Stimulated activated CD4-positive, alpha-beta T cell treated with anti-CD3 and anti-CD28 coated beads, Interleukin-4, amount 100 ng/mL, for 48 hours (primary cell): ENCODE measurements at regions not wholly inside any gene's neighbourhood (a gene's known extent, or its start where the extent isn't known, plus 50 kb on each side); places are given as distances from the start of the nearest gene placed in this dataset.

ENCODE experiments used
- DNase-seq, 2 donors: peaks; one replicate each; pipeline ENCODE4 v3.0.0-alpha.2; 2020; ENCODE audit warnings: low read depth in 2 of 2

DNA sequence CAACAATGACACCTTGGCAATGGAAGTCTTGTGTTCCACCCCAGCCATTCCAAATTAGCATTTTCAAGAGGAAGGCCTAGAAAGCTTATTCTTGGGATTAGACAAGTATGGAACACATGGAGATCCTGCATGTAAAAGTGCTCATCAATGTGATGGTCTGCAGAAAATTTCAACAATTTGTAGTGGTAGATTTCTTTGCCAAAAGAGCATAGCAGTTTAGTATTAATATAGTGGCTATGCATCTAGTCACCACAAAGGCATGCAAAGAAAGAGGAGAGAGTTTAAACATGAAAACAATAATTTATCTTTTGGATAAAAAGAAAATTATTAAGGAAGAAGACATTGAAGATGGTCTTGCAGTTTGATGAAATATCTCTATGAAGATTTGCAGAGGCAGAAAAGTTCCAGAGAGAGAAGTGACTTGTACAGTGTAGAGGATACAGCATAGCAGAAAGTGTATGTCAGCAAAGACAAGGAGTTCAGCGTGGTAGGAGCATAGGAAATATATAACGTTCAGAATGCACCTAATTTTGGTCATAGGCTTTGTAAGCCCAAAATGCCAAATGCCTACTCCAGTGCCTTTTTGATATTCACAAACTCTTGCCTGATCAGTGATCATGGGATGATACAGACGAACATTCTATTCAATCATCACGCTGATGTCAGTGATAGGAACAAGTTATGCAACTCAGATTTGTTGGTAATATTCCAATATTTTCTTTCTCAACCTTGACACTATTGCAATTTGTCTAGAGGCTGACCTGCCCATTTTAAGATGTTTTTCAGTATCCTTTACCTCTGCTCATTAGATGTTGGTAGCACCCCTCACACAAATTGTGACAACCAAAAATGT, 727.9 kb upstream of the SOX9 start:
- no peak for DNase-seq

DNA sequence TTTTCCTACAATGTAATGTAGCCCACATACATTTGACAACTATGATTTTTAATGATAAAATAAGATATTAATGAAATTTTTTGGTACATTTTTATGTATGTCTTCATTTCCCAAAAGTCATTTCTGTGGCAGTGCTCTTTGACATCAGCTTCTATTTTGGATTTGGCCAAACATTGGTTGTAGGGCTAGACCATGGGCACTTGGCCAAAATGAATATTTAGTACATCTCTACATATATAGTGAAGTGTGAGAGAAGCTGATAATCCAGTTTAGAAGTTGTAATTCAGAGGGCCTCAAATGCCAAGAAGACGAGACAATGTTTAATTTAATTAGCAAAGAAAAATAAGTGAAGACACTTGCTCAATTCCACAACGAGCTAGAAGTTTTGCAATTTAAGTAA, 724.9 kb upstream of the SOX9 start:
- DNase-seq, result no peak

DNA sequence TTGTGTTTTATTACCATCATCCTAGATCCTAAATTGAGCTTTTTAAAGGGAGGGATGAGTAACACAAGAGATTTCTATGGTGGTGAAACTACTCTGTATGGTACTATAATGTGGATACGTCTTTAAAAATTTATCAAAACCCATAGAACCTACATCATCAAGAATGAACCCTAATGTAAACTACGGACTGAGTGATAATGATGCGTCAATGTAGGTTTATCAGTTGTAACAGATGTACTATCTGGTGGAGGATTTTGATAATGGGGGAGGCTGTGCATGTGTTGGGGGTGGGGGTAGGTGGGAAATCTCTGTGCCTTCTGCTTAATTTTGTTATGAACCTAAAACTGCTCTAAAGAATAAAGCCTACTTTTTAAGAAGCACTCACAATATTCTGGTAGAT, 724.1 kb upstream of the SOX9 start:
- DNase-seq, result no peak

DNA sequence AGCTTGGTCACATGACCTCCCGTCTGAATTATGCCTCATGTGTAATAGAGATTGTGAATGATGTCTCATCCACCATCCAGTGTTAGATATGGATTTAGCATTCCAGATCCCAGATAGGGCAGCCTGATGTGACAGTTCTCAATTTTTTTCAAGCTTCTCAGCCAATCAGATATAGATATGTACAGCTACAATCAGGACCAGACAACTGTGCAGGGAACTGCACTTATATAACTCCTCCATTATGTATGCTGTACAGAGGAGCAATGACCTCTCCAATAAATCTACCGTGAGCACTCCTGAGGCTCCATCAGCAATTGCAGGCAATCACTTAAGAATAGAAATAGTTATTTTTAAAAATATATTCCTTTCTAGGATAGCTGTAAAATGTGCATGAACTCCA, 722.8 kb upstream of the SOX9 start:
- DNase-seq, result no peak

DNA sequence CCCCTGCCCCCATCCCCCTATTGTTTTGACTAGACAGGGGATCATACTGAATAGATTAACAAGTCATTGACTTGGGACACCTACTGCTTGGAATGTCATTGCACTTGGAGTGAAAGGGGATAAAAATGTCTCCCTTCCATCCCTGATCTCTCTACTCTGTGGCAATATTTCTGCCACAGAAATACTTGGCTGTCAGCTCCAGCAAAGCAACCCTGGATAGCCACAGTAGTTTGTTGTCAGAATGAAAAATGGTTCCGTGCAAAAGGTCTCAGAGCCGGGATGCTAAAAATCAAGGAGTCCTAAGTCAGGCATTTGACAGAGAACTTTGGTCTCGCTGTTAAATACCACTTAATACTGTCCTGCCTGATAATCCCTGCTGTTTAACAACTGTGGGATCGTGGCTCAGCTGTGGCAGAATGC, 722.0 kb upstream of the SOX9 start:
- no peak for DNase-seq

DNA sequence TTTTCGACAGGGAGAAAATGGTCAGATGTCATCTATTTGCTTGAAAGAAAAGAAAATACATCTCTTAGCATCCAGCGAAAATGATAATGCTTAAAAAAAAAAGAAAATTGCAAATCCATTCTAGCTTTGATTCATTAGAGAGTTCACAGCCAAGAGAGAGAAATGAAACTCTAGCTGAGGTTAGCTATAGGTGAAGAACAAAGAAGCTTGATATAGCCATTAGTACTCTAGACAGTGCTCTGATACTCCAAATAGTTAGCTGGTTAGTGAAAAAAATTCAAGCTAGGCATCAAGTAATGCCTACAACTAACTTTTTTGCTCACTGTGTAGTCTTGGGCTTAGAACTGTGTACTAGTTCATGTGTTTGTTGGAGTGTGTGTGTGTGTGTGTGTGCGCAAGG, 721.6 kb upstream of the SOX9 start:
- no peak for DNase-seq

DNA sequence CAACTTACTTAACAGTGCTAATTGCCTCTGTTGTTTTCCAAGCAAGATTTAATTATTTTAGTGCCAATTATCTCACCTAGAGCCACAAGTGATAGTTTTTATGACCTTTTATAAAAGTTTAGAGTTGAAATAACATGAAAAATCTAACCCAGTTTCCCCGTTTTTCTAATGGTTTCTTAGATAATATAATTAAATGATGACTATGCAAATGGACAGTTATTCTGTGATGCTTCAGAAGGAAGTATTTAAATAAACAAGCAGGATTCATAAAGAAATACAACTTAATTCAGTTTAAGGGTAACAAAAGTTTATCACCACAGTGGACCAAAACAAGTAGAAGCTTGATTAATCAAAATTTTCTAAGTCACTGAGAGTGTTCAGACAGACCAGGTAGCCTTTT, 721.2 kb upstream of the SOX9 start:
- DNase-seq, result no peak

DNA sequence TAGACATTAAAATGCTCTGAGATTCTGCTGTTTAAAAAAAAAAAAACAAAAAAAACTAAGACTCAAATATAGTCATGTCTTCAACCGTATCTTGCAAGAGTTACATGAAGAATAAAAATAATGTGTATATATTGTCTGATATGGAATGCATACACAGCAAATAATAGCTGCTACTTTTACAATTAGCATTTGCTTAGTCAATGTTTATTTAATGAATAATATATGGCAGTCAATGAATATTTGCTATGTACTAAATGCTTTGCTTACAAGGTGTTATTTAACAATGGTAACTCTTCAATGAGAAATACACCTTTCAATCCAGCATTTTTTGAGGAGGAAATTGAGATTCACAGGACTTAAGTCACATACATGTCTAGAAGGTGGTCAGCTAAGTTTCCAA, 718.8 kb upstream of the SOX9 start:
- DNase-seq, result no peak

DNA sequence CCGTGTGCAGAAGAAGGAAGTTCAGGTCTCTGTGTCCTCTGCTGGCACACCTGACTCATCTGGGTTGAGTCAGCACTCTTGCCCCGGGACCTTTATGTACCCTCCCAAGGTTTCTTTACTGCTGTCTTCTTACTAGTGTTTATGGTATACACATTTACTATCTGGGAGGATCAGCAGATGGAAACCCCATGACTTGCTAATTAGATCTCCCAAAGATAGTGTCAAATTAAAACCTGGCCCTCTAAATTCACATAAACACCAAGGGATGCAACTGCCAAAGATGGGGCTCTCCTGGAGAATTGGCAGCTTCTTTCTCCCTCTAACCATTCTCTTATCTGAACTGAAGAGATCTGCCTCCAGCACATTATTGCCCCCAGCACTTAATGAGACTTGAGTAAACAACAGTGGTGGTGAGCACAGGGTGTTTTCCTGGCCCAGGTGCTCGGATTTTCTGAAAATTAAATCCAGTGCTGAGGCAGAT, 718.1 kb upstream of the SOX9 start:
- DNase-seq, result no peak

DNA sequence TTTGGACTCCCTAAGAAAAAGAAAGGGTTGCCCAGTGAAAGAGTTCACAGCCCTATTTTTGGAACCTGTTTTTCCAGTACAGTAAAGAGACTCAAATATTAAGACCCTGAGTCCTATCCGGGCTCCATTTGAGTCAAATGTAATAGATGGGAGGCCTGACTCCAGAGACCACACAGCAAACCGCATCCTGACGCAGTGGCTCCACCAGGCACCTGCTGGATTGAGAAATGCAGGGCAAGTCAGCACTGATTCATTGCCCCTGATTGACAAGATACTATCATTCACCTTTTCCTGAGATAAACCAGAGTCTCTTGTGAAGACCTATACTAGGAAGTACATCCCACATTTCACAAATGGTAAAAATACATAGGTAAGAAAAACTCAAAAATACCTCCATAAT, 715.7 kb upstream of the SOX9 start:
- DNase-seq, result no peak

DNA sequence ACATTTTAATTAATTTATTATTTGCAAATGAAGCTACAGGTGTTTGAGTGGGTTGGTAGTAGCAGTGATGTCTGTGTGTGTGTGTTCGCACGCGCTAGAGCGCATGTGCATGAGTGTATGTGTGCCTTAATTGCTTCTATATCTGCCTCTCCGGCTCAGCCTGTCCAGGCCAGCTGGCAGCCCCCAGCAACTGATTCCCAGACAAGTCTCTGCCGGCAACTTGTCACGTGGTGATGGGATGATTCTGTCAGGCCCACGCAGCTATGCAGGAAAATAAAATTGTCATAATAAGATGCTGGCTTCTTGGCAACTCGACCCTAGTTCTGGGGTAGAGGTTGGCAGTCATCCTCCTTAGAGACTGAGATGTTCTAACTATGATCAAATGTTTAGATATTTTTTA, 712.8 kb upstream of the SOX9 start:
- no peak for DNase-seq

DNA sequence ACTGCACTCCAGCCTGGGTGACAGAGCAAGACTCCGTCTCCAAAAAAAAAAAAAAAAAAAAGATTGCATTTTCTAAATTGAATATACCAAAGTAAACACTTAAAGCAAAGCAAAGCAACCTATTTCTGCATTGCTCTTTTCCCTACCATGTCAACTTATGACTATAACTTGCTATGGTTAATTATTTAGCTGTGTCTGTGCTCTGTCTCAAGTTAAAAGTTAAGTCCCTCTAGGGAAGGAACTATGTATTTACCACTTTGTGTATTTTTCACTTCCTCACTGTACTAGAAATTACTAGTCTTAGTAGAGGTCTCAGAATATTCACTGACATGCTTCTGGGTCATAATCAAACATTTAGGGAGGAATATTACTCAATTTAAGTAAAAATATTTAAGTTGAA, 711.7 kb upstream of the SOX9 start:
- no peak for DNase-seq

DNA sequence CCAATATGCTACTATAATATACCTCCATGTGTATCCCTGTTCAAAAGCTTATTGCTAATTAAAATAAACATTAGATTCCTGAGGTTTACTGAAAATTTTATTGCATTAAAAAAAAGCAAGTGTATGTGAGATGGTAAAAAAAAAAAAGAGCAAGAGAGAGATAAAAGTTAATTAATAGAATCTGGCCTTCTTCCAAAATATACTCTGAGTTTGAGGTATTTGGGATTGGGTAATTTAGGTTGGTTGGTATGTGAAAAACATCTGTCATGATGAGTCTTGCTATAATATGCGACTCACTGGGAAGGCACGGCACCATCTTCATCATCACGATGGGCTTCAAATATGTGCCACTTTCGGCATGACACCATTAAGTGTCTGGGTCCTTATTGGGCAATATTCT, 711.1 kb upstream of the SOX9 start:
- no peak for DNase-seq

DNA sequence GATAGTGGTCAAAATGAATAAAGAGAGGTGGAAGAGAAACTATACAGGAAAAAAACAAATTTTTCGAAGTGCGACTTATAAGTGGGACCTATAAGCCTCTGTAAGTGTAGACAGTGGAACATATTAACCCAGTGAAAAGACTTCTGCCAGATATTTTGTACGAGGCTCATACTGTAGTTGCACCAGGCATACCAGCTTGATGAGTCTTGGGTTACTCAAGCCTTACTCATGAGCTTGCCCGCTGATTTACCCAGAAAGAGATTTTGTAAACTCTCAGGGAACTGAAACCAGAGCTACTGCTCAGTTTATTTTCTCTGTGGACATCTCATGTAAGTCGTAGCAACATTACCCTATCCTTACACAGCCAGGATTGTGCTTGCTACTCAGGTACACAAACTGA, 708.0 kb upstream of the SOX9 start:
- DNase-seq, result no peak

DNA sequence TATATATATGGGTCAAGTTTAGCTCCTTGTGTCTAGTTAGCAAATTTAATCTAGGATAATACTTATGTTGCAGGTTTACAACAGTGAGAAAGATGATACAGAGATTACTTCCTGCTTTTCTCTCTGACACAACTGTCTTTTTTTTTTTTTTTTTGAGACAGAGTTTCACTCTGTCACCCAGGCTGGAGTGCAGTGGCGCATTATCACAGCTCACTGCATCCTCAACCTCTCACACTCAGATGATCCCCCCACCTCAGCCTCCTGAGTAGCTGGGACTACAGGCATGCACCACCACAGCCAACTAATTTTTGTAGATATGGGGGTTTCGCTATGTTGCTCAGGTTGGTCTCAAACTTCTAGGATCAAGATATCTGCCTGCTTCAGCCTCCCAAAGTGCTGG, 706.9 kb upstream of the SOX9 start:
- DNase-seq, result no peak

DNA sequence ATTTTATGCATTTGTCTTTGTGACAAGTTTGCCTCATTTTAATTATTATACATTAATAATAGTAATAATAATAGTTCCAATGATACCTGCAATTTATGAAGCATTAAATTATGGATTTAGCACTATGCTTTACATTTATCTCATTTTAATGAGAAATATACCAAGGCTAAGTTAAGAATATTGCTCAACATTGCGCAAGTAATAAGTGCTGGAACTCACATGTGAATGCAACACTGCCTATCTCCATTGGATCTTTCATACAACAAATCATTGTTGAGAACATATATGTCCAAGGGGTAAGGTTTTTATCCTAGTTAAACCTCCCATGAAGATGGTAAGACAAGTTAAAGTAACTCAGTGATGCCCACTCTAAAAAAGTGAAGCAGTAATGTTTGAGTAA, 703.7 kb upstream of the SOX9 start:
- no peak for DNase-seq

DNA sequence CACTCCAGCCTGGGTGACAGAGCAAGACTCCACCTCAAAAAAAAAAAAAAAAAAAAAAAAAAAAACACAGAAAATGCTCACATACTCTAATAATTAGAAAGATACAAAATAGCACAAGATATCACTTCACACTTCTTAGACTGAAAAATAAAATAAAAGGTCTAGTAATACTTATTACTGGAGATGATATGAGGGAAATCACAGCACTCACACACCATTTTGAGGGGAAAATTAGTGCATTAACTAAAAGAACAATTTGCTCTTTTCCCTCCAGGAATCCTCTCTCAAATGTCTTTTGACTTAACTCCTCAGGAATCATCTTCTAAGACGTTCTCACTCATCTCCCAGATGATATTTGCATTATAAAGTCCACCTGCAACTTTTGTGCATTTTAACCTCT, 697.9 kb upstream of the SOX9 start:
- no peak for DNase-seq

DNA sequence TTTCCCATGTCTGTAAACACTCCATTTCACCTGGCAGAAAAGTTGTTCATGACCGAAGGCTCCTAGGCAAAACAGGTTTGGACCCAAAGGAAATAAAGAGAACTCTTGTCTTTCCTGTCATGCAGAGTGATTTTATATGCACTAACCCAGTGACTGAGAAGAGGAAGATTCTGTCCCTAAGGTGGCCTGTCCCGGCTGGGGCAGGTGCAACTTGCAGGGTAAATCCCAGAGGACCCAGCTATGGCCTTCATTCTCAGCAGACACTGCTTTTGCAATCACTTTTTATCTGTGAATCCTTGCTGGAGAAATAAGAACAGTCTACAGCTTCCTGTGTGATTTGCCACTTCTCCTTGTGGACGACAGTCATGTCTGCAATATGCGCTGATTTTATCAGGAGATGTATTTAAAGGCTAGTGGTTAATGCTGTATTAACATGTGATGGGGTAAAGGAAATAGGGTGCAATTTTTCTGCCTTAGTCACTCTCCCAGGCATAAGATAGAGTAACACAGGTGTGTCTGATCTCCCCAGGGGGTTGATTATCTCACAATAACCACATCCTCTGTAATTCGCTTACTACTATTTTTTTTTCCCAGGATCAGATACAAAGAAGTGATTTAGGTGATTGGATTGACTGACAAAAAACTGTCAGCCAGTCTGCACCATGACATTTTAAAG, 696.8 kb upstream of the SOX9 start:
- no peak for DNase-seq

DNA sequence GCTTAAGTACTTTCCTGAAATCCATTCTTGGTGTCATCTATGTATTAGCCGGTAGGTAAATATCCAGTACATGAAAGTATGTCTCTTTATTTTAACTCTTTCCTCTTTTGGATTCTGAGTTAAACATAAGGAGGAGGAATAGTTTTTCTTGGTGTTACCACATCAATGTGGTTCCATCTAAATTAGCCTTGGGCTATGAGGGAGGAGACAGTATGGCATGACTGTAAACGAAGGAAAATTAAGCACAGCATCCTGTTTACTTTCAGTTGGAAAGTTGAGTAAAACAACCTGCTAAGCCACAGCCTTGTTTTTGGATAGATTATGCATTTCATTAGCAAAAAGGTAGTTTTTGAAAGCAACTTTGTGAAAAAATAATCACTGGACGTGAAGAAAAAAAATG, 693.0 kb upstream of the SOX9 start:
- DNase-seq, result no peak

DNA sequence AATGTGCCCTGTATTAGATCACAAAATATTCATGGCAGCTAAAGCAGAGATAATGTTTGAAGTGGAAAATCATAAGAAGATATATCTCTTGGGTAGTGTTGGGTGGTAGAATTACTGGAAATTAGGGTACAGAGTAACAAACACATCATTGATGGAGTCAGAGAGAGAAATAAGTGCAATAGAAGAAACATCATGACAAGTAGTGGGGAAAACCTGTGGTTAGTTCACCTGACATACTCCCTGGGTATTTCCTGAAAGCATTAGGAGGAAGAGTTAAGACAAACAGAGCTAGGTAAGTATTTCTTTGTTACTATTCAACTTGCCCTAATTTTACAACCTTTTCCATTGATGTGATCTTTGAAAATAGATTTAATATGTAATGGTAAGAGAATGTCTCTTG, 691.9 kb upstream of the SOX9 start:
- DNase-seq, result no peak

DNA sequence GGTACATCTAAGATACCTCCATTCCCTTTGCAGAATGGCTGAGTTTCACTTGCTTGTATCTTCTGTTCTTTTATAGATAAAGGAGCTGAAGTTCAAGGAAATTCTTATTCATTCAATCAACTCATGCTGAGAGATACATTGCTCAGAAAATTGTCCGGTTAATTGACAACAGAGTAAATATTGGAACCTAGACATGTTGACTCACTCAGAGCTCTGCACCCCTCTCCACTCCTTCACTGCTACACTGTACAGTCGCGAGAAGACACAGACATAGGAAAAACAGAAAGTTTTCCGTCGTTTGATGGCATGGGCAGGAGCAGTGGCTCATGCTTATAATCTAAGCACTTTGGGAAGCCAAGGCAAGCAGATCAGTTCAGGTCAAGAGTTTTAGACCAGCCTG, 690.5 kb upstream of the SOX9 start:
- DNase-seq, result no peak

DNA sequence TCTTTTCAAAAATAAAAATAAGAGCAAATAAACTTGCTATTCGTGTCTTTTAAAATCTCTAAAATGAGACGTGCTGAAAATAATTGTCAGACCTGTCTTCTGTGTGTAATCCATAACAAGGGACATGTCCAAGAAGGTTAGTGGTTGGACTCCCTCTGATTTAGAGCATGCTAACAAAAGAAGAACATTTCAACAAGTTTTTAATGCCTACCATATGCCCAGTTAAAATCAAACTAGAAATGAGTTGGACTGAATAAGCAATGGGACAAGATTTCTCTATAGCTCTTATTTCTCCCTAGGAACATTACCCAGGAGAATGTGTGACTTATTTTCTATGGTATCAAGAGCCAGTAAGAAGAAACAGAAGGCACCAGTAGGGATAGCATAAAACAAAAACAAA, 689.7 kb upstream of the SOX9 start:
- DNase-seq, result no peak
